WTC11 (cell line): ENCODE measurements at regions not wholly inside any gene's neighbourhood (a gene's known extent, or its start where the extent isn't known, plus 50 kb on each side); places are given as distances from the start of the nearest gene placed in this dataset.

Experiments used
- ATAC-seq: fragments of 200-7000 bp; cut with Tn5 transposase; 2 replicates; pipeline ENCODE4 v1.10.0; 2021; ENCODE audit warnings: mild to moderate bottlenecking, moderate library complexity
- CTCF ChIA-PET: fragments of 300-600 bp; sonication (Branson Sonifier 250); formaldehyde crosslinking; loops from one replicate; lab custom pipeline; 2021; ENCODE audit warnings: antibody characterized with exemption; lab: Charles Lee
- POLR2A ChIA-PET: fragments of 350-600 bp; sonication (Branson Sonifier 250); formaldehyde crosslinking; loops from one replicate; lab custom pipeline; 2021; ENCODE audit warnings: antibody characterized with exemption; lab: Charles Lee
- DNase-seq: peaks from one replicate; pipeline ENCODE4 v3.0.0; 2021; ENCODE audit warnings: low spot score
- H3K27ac Mint-ChIP-seq: 2 replicates; pipeline ENCODE4 v1.8.0; 2021; ENCODE audit warnings: mixed read lengths
- H3K27me3 Mint-ChIP-seq: 2 replicates; pipeline ENCODE4 v1.8.0; 2021; ENCODE audit warnings: low read depth, mild to moderate bottlenecking, moderate library complexity, mixed read lengths
- H3K36me3 Mint-ChIP-seq: 2 replicates; pipeline ENCODE4 v1.8.0; 2021; ENCODE audit warnings: mixed read lengths
- H3K4me1 Mint-ChIP-seq: 2 replicates; pipeline ENCODE4 v1.8.0; 2022; ENCODE audit warnings: mixed read lengths
- H3K4me3 Mint-ChIP-seq: 2 replicates; pipeline ENCODE4 v1.8.0; 2021; ENCODE audit warnings: mild to moderate bottlenecking, moderate library complexity, mixed read lengths
- H3K9me3 Mint-ChIP-seq: 2 replicates; pipeline ENCODE4 v1.8.0; 2021; ENCODE audit warnings: mixed read lengths
- ATF1 ChIP-seq: sonication (generic); formaldehyde crosslinking; IDR thresholded peaks from 2 replicates; pipeline ENCODE4 v1.8.1; 2023; ENCODE audit warnings: mild to moderate bottlenecking, moderate library complexity, missing genetic modification reagents
- CREB1 ChIP-seq: sonication (generic); formaldehyde crosslinking; IDR thresholded peaks from 2 replicates; pipeline ENCODE4 v1.8.0; 2023; ENCODE audit warnings: mild to moderate bottlenecking, missing genetic modification reagents
- EMX1 ChIP-seq: fragments of 250-450 bp; sonication (Bioruptor Pico); IDR thresholded peaks from 2 replicates; pipeline ENCODE4 v1.8.0; 2021; ENCODE audit warnings: mild to moderate bottlenecking
- FOXJ3 ChIP-seq: sonication (generic); formaldehyde crosslinking; IDR thresholded peaks from 2 replicates; pipeline ENCODE4 v1.9.0; 2021; ENCODE audit warnings: missing genetic modification reagents, mild to moderate bottlenecking, borderline replicate concordance
- FOXK1 ChIP-seq: sonication (generic); formaldehyde crosslinking; IDR thresholded peaks from 2 replicates; pipeline ENCODE4 v1.8.0; 2022; ENCODE audit warnings: mild to moderate bottlenecking, moderate library complexity, missing genetic modification reagents
- GABPB1 ChIP-seq: sonication (generic); formaldehyde crosslinking; IDR thresholded peaks from 2 replicates; pipeline ENCODE4 v1.8.1; 2023; ENCODE audit warnings: mild to moderate bottlenecking, missing genetic modification reagents
- HMGA2 ChIP-seq: fragments of 250-450 bp; sonication (Bioruptor Pico); IDR thresholded peaks from 2 replicates; pipeline ENCODE4 v1.4.0; 2021; ENCODE audit warnings: mild to moderate bottlenecking, moderate library complexity
- NR1H2 ChIP-seq: sonication (generic); formaldehyde crosslinking; IDR thresholded peaks from 2 replicates; pipeline ENCODE4 v1.9.0; 2021; ENCODE audit warnings: mild to moderate bottlenecking, moderate library complexity, missing genetic modification reagents
- OVOL2 ChIP-seq: fragments of 250-450 bp; sonication (Bioruptor Pico); IDR thresholded peaks from 2 replicates; pipeline ENCODE4 v1.9.0; 2021; ENCODE audit warnings: mild to moderate bottlenecking, borderline replicate concordance
- RORB ChIP-seq: fragments of 250-450 bp; sonication (Bioruptor Pico); IDR thresholded peaks from 2 replicates; pipeline ENCODE4 v1.9.0; 2021; ENCODE audit warnings: mild to moderate bottlenecking
- SMAD3 ChIP-seq: sonication (generic); formaldehyde crosslinking; IDR thresholded peaks from 2 replicates; pipeline ENCODE4 v1.8.0; 2022; ENCODE audit warnings: missing genetic modification reagents, mild to moderate bottlenecking, borderline replicate concordance
- SMAD4 ChIP-seq: sonication (generic); formaldehyde crosslinking; IDR thresholded peaks from 2 replicates; pipeline ENCODE4 v1.8.0; 2022; ENCODE audit warnings: mild to moderate bottlenecking, missing genetic modification reagents
- TEAD1 ChIP-seq: sonication (generic); formaldehyde crosslinking; IDR thresholded peaks from 2 replicates; pipeline ENCODE4 v1.8.0; 2022; ENCODE audit warnings: mild to moderate bottlenecking, missing genetic modification reagents
- ZBTB21 ChIP-seq: sonication (generic); formaldehyde crosslinking; IDR thresholded peaks from 2 replicates; pipeline ENCODE4 v1.8.1; 2023; ENCODE audit warnings: mild to moderate bottlenecking, missing genetic modification reagents, borderline replicate concordance
- ZNF138 ChIP-seq: sonication (generic); formaldehyde crosslinking; conservative IDR thresholded peaks from 2 replicates; pipeline ENCODE4 v1.8.1; 2022; ENCODE audit warnings: mild to moderate bottlenecking, moderate library complexity, missing genetic modification reagents
- ZNF263 ChIP-seq: sonication (generic); formaldehyde crosslinking; IDR thresholded peaks from 2 replicates; pipeline ENCODE4 v1.8.1; 2022; ENCODE audit warnings: low read depth, mild to moderate bottlenecking, moderate library complexity, missing genetic modification reagents
- ZNF317 ChIP-seq: sonication (generic); formaldehyde crosslinking; IDR thresholded peaks from 2 replicates; pipeline ENCODE4 v1.8.1; 2023; ENCODE audit warnings: low read depth, mild to moderate bottlenecking, moderate library complexity, missing genetic modification reagents, borderline replicate concordance
- ZNF396 ChIP-seq: fragments of 250-450 bp; sonication (Bioruptor Pico); IDR thresholded peaks from 2 replicates; pipeline ENCODE4 v1.8.0; 2021; ENCODE audit warnings: mild to moderate bottlenecking, moderate library complexity, borderline replicate concordance
- ZNF416 ChIP-seq: fragments of 250-450 bp; sonication (Bioruptor Pico); IDR thresholded peaks from 2 replicates; pipeline ENCODE4 v1.9.0; 2021; ENCODE audit warnings: mild to moderate bottlenecking, inconsistent platforms
- ZNF671 ChIP-seq: fragments of 250-450 bp; sonication (Bioruptor Pico); IDR thresholded peaks from 2 replicates; pipeline ENCODE4 v1.8.0; 2021; ENCODE audit warnings: mild to moderate bottlenecking
- TF ChIP-seq, protein P1 (sequence below): sonication (generic); formaldehyde crosslinking; conservative IDR thresholded peaks from 2 replicates; pipeline ENCODE4 v1.8.1; 2022; ENCODE audit warnings: mild to moderate bottlenecking, missing genetic modification reagents
- TF ChIP-seq, protein P2 (sequence below): fragments of 250-450 bp; sonication (Bioruptor Pico); IDR thresholded peaks from 2 replicates; pipeline ENCODE4 v1.9.0; 2021; ENCODE audit warnings: mild to moderate bottlenecking, borderline replicate concordance
- TF ChIP-seq, protein P3 (sequence below): sonication (generic); formaldehyde crosslinking; IDR thresholded peaks from 2 replicates; pipeline ENCODE4 v1.8.0; 2022; ENCODE audit warnings: mild to moderate bottlenecking, missing genetic modification reagents
- TF ChIP-seq, protein P4 (sequence below): sonication (generic); formaldehyde crosslinking; IDR thresholded peaks from 2 replicates; pipeline ENCODE4 v1.8.0; 2022; ENCODE audit warnings: missing genetic modification reagents
- TF ChIP-seq, protein P5 (sequence below): fragments of 250-450 bp; sonication (Bioruptor Pico); IDR thresholded peaks from 2 replicates; pipeline ENCODE4 v1.9.0; 2021; ENCODE audit warnings: mild to moderate bottlenecking

DNA sequence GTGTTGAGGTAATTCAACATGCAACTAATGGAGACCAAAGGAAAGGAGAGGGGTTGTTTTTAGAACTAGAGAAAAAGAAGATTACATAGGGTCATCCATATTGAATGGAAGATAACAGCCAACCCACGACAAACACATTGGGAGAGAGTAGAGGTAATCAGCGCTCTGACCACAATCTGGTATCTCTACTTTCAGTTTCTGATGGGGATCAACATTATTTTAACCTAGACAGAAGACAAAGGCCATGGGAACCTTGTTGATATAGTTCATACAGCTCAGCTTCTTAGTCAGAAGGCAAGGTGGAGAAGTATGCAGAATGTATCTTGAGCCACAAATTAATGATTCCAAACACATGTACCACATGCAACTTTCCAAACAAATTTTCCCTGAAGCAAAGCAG lies 537.1 kb upstream of the ST8SIA4 start:
- no peak overlapping the region for H3K4me3 Mint-ChIP-seq
- CTCF ChIA-PET = no interaction called here
- H3K36me3 Mint-ChIP-seq = peaks cover 30% of the 10 kb centered on the region
- H3K27me3 Mint-ChIP-seq = peaks cover 3% of the 10 kb centered on the region
- DNase-seq (no peak), ATAC-seq (no peak)
- no peaks in the 10 kb centered on the region for H3K4me1 Mint-ChIP-seq
- H3K9me3 Mint-ChIP-seq = peaks cover 39% of the 10 kb centered on the region
- no peak for TF ChIP-seq SMAD3
- TF ChIP-seq NR1H2 (CRISPR knock-in tag) = no peak
- no peak for TF ChIP-seq ZBTB21 (CRISPR knock-in tag)
- TF ChIP-seq ZNF138 (CRISPR knock-in tag) = no peak
- TF ChIP-seq GABPB1 (CRISPR knock-in tag) = no peak
- TF ChIP-seq, protein P1, sequence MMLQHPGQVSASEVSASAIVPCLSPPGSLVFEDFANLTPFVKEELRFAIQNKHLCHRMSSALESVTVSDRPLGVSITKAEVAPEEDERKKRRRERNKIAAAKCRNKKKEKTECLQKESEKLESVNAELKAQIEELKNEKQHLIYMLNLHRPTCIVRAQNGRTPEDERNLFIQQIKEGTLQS (CRISPR knock-in tag) = no peak
- no peak for TF ChIP-seq ATF1
- no peak for TF ChIP-seq ZNF317
- POLR2A ChIA-PET = no interaction called here
- H3K27ac Mint-ChIP-seq = no peak overlapping the region

DNA sequence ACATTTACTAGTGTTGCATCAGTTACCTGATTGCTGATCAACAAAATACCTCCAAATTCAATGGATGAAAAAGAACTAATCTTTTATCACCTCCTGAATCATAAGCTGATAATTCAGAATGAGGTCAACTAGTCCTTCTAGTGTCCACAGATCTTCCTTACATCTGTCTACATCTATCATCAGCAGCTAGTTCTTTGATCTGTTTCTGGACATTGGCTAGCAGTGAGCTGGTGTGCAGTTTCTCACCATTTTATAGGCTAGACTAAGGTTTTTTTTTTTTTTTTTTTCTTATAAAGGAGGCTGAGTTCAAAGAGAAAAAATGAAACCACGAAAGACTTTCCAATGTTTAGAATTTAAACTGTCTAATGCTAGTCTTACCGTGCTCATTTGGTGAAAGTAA lies 534.3 kb upstream of the ST8SIA4 start:
- ATAC-seq = no peak
- Mint-ChIP-seq H3K9me3 (peaks cover 11% of the 10 kb centered on the region), H3K4me3 (no peak overlapping the region), H3K27ac (no peak overlapping the region), H3K27me3 (no peaks in the 10 kb centered on the region), H3K36me3 (peaks cover 5% of the 10 kb centered on the region; the same call in 1 of the 2 replicates), H3K4me1 (no peaks in the 10 kb centered on the region)
- ChIA-PET POLR2A (no interaction called here), CTCF (no interaction called here)
- TF ChIP-seq ZNF263 (no peak), ZNF396 (CRISPR knock-in tag) (no peak), FOXK1 (CRISPR knock-in tag) (no peak), CREB1 (CRISPR knock-in tag) (no peak), TEAD1 (CRISPR knock-in tag) (no peak), FOXJ3 (CRISPR knock-in tag) (no peak), HMGA2 (CRISPR knock-in tag) (no peak), ZNF416 (no peak), ZBTB21 (CRISPR knock-in tag) (no peak), RORB (CRISPR knock-in tag) (no peak)
- TF ChIP-seq, protein P2, sequence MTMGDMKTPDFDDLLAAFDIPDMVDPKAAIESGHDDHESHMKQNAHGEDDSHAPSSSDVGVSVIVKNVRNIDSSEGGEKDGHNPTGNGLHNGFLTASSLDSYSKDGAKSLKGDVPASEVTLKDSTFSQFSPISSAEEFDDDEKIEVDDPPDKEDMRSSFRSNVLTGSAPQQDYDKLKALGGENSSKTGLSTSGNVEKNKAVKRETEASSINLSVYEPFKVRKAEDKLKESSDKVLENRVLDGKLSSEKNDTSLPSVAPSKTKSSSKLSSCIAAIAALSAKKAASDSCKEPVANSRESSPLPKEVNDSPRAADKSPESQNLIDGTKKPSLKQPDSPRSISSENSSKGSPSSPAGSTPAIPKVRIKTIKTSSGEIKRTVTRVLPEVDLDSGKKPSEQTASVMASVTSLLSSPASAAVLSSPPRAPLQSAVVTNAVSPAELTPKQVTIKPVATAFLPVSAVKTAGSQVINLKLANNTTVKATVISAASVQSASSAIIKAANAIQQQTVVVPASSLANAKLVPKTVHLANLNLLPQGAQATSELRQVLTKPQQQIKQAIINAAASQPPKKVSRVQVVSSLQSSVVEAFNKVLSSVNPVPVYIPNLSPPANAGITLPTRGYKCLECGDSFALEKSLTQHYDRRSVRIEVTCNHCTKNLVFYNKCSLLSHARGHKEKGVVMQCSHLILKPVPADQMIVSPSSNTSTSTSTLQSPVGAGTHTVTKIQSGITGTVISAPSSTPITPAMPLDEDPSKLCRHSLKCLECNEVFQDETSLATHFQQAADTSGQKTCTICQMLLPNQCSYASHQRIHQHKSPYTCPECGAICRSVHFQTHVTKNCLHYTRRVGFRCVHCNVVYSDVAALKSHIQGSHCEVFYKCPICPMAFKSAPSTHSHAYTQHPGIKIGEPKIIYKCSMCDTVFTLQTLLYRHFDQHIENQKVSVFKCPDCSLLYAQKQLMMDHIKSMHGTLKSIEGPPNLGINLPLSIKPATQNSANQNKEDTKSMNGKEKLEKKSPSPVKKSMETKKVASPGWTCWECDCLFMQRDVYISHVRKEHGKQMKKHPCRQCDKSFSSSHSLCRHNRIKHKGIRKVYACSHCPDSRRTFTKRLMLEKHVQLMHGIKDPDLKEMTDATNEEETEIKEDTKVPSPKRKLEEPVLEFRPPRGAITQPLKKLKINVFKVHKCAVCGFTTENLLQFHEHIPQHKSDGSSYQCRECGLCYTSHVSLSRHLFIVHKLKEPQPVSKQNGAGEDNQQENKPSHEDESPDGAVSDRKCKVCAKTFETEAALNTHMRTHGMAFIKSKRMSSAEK (CRISPR knock-in tag) = no peak
- TF ChIP-seq, protein P1 (CRISPR knock-in tag) = no peak
- DNase-seq = no peak

DNA sequence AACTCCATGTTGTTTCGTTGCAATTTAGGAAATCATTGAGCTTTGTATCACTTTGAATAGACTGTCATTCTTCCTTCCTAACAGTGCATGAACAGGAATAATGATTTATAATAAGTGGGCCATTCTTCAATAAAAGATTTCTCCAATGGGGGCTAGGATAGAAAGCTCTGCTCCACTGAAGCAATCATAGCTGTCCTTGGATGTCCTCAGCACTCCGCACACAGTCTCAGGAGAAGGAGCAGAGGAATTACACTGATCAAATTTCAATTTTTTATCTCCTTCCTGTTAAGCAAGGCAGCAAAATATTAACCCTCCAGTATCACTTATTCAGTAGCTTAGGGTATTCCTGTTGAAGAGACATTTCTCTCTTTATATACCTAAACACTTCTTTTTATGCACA lies 532.7 kb upstream of the ST8SIA4 start:
- ATAC-seq (no peak), DNase-seq (no peak)
- Mint-ChIP-seq H3K27me3 (no peaks in the 10 kb centered on the region), H3K36me3 (no peaks in the 10 kb centered on the region), H3K27ac (no peak overlapping the region), H3K9me3 (peaks cover 5% of the 10 kb centered on the region), H3K4me3 (no peak overlapping the region), H3K4me1 (no peaks in the 10 kb centered on the region)
- ChIA-PET POLR2A (no interaction called here), CTCF (no interaction called here)
- no peak for TF ChIP-seq CREB1 (CRISPR knock-in tag)
- no peak for TF ChIP-seq SMAD4 (CRISPR knock-in tag)
- TF ChIP-seq, protein P1 (CRISPR knock-in tag) = no peak
- TF ChIP-seq, protein P3, sequence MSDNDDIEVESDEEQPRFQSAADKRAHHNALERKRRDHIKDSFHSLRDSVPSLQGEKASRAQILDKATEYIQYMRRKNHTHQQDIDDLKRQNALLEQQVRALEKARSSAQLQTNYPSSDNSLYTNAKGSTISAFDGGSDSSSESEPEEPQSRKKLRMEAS (CRISPR knock-in tag) = no peak
- TF ChIP-seq ZNF263 = no peak
- no peak for TF ChIP-seq EMX1 (CRISPR knock-in tag)
- TF ChIP-seq, protein P4, sequence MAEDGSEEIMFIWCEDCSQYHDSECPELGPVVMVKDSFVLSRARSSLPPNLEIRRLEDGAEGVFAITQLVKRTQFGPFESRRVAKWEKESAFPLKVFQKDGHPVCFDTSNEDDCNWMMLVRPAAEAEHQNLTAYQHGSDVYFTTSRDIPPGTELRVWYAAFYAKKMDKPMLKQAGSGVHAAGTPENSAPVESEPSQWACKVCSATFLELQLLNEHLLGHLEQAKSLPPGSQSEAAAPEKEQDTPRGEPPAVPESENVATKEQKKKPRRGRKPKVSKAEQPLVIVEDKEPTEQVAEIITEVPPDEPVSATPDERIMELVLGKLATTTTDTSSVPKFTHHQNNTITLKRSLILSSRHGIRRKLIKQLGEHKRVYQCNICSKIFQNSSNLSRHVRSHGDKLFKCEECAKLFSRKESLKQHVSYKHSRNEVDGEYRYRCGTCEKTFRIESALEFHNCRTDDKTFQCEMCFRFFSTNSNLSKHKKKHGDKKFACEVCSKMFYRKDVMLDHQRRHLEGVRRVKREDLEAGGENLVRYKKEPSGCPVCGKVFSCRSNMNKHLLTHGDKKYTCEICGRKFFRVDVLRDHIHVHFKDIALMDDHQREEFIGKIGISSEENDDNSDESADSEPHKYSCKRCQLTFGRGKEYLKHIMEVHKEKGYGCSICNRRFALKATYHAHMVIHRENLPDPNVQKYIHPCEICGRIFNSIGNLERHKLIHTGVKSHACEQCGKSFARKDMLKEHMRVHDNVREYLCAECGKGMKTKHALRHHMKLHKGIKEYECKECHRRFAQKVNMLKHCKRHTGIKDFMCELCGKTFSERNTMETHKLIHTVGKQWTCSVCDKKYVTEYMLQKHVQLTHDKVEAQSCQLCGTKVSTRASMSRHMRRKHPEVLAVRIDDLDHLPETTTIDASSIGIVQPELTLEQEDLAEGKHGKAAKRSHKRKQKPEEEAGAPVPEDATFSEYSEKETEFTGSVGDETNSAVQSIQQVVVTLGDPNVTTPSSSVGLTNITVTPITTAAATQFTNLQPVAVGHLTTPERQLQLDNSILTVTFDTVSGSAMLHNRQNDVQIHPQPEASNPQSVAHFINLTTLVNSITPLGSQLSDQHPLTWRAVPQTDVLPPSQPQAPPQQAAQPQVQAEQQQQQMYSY = no peak
- TF ChIP-seq, protein P5, sequence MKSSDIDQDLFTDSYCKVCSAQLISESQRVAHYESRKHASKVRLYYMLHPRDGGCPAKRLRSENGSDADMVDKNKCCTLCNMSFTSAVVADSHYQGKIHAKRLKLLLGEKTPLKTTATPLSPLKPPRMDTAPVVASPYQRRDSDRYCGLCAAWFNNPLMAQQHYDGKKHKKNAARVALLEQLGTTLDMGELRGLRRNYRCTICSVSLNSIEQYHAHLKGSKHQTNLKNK (CRISPR knock-in tag) = no peak
- no peak for TF ChIP-seq ZNF671 (CRISPR knock-in tag)
- no peak for TF ChIP-seq OVOL2 (CRISPR knock-in tag)
